ENCODE measurements at regions not wholly inside any gene's neighbourhood (a gene's known extent, or its start where the extent isn't known, plus 50 kb on each side); places are given as distances from the start of the nearest gene placed in this dataset.

- no peak overlapping the region for H3K27ac Mint-ChIP-seq
- POLR2A ChIA-PET: no interaction called here
- H3K4me1 Mint-ChIP-seq: no peaks in the 10 kb centered on the region
- no peak for TF ChIP-seq FOXP1 (CRISPR knock-in tag; IDR thresholded peaks at IDR 0.05; ENCODE audit: borderline replicate concordance)
- TF ChIP-seq PRRX2 (CRISPR knock-in tag; IDR thresholded peaks at IDR 0.05): no peak
- TF ChIP-seq ARID4B (CRISPR knock-in tag; IDR thresholded peaks at IDR 0.05; ENCODE audit: borderline replicate concordance): no peak
- TF ChIP-seq CBFB (CRISPR knock-in tag; IDR thresholded peaks at IDR 0.05; ENCODE audit: low read depth): no peak
- TF ChIP-seq ELF4 (CRISPR knock-in tag; IDR thresholded peaks at IDR 0.05; ENCODE audit: low read depth): no peak
- no peak for TF ChIP-seq NR3C1 (CRISPR knock-in tag; conservative IDR thresholded peaks at IDR 0.05; ENCODE audit: low read depth)
- TF ChIP-seq FOXK1 (CRISPR knock-in tag; IDR thresholded peaks at IDR 0.05): no peak
- TF ChIP-seq ZNF423 (CRISPR knock-in tag; IDR thresholded peaks at IDR 0.05): no peak
- TF ChIP-seq ZNF532 (CRISPR knock-in tag; IDR thresholded peaks at IDR 0.05; ENCODE audit: borderline replicate concordance): no peak
- no peak for TF ChIP-seq ATF6 (CRISPR knock-in tag; IDR thresholded peaks at IDR 0.05)
- no peak for TF ChIP-seq MAX (CRISPR knock-in tag; IDR thresholded peaks at IDR 0.05)
- TF ChIP-seq ZNF138 (CRISPR knock-in tag; conservative IDR thresholded peaks at IDR 0.05): no peak
- TF ChIP-seq ZBTB21 (CRISPR knock-in tag; IDR thresholded peaks at IDR 0.05; ENCODE audit: borderline replicate concordance): no peak
- no peak for TF ChIP-seq OVOL2 (CRISPR knock-in tag; IDR thresholded peaks at IDR 0.05; ENCODE audit: borderline replicate concordance)
- TF ChIP-seq ZSCAN18 (CRISPR knock-in tag; IDR thresholded peaks at IDR 0.05): no peak
- TF ChIP-seq SOX15 (CRISPR knock-in tag; IDR thresholded peaks at IDR 0.05): no peak
- peaks cover 46% of the 10 kb centered on the region for H3K9me3 Mint-ChIP-seq
- ATAC-seq (no peak), DNase-seq (ENCODE audit: low spot score) (no peak)
- CTCF ChIA-PET: interaction anchor here (0.5 kb wide), 1 partner anchor 24 kb away, joined by 4 read pairs; no protein-coding TSS in a partner anchor
- H3K4me3 Mint-ChIP-seq: no peak overlapping the region
- H3K27me3 Mint-ChIP-seq (ENCODE audit: low read depth): peaks cover 7% of the 10 kb centered on the region
- H3K36me3 Mint-ChIP-seq: no peaks in the 10 kb centered on the region
Measured at GRCh38 chrY:12593532-12594216, 107.4 kb upstream of the USP9Y start.
